ENCODE measurements at regions not wholly inside any gene's neighbourhood (a gene's known extent, or its start where the extent isn't known, plus 50 kb on each side); places are given as distances from the start of the nearest gene placed in this dataset.

GRCh38 chr6:156123731-156124130 is 653.4 kb upstream of the ARID1B start:
- TF ChIP-seq CTCF (IDR thresholded peaks at IDR 0.05; ENCODE audit: low read depth, low read length, missing control alignments) = no peak
- H3K4me3 ChIP-seq (ENCODE audit: low read depth, low read length) = no peak overlapping the region
- in situ Hi-C loops (cut with HindIII; ENCODE audit: low sequenced_read_pairs) = loop anchor here (10.0 kb wide), 1 partner anchor 59 kb away; no protein-coding TSS in a partner anchor
- no peak for DNase-seq (ENCODE audit: low read depth)

- no peak for DNase-seq (ENCODE audit: low read depth)
- in situ Hi-C loops (cut with HindIII; ENCODE audit: low sequenced_read_pairs) = loop anchor here (10.0 kb wide), 1 partner anchor 57 kb away; no protein-coding TSS in a partner anchor
- H3K4me3 ChIP-seq (ENCODE audit: low read depth, low read length) = no peak overlapping the region
- no peak for TF ChIP-seq CTCF (IDR thresholded peaks at IDR 0.05; ENCODE audit: low read depth, low read length, missing control alignments)
Observed at GRCh38 chr6:156121973-156122372, 655.2 kb upstream of the ARID1B start.

GRCh38 chr6:156114541-156114940 is 658.9 kb upstream of the NOX3 start:
- TF ChIP-seq CTCF (IDR thresholded peaks at IDR 0.05; ENCODE audit: low read depth, low read length, missing control alignments) = no peak
- no peak overlapping the region for H3K4me3 ChIP-seq (ENCODE audit: low read depth, low read length)
- in situ Hi-C loops (cut with HindIII; ENCODE audit: low sequenced_read_pairs) = no loop called here
- DNase-seq (ENCODE audit: low read depth) = no peak

GRCh38 chr6:156113631-156114030 is 658.0 kb upstream of the NOX3 start:
- in situ Hi-C loops (cut with HindIII; ENCODE audit: low sequenced_read_pairs) = no loop called here
- no peak for TF ChIP-seq CTCF (IDR thresholded peaks at IDR 0.05; ENCODE audit: low read depth, low read length, missing control alignments)
- DNase-seq (ENCODE audit: low read depth) = no peak
- no peak overlapping the region for H3K4me3 ChIP-seq (ENCODE audit: low read depth, low read length)

GRCh38 chr6:156111913-156112312 is 656.3 kb upstream of the NOX3 start:
- no peak for TF ChIP-seq CTCF (IDR thresholded peaks at IDR 0.05; ENCODE audit: low read depth, low read length, missing control alignments)
- no peak overlapping the region for H3K4me3 ChIP-seq (ENCODE audit: low read depth, low read length)
- DNase-seq (ENCODE audit: low read depth) = no peak
- in situ Hi-C loops (cut with HindIII; ENCODE audit: low sequenced_read_pairs) = no loop called here

- no peak for DNase-seq (ENCODE audit: low read depth)
- H3K4me3 ChIP-seq (ENCODE audit: low read depth, low read length) = no peak overlapping the region
- TF ChIP-seq CTCF (IDR thresholded peaks at IDR 0.05; ENCODE audit: low read depth, low read length, missing control alignments) = no peak
- in situ Hi-C loops (cut with HindIII; ENCODE audit: low sequenced_read_pairs) = no loop called here
Observed at GRCh38 chr6:156110249-156110648, 654.6 kb upstream of the NOX3 start.

GRCh38 chr6:156109713-156110112 is 654.1 kb upstream of the NOX3 start:
- in situ Hi-C loops (cut with HindIII; ENCODE audit: low sequenced_read_pairs) = no loop called here
- no peak for TF ChIP-seq CTCF (IDR thresholded peaks at IDR 0.05; ENCODE audit: low read depth, low read length, missing control alignments)
- no peak overlapping the region for H3K4me3 ChIP-seq (ENCODE audit: low read depth, low read length)
- no peak for DNase-seq (ENCODE audit: low read depth)

All from astrocyte of the cerebellum (primary cell).